GM06990 (cell line): ENCODE measurements at regions not wholly inside any gene's neighbourhood (a gene's known extent, or its start where the extent isn't known, plus 50 kb on each side); places are given as distances from the start of the nearest gene placed in this dataset.

Source experiments
- DNase-seq: peaks from one replicate; pipeline ENCODE4 v3.0.0-alpha.2; 2011; ENCODE audit not compliant: insufficient read length; ENCODE audit errors: extremely low read depth
- H3K27me3 ChIP-seq: replicated peaks from 2 replicates; pipeline ENCODE4 v1.6.0; 2011; ENCODE audit warnings: low read length; ENCODE audit not compliant: control insufficient read depth, insufficient read depth
- H3K36me3 ChIP-seq: 2 replicates; pipeline ENCODE4 v1.5.1; 2011; ENCODE audit warnings: low read length; ENCODE audit not compliant: control insufficient read depth, insufficient read depth
- H3K4me3 ChIP-seq: replicated peaks from 2 replicates; pipeline ENCODE4 v1.5.1; 2011; ENCODE audit warnings: low read depth, mild to moderate bottlenecking, control low read depth, low read length
- TF ChIP-seq, protein P1 (sequence below): IDR thresholded peaks from 2 replicates; pipeline ENCODE4 v1.5.1; 2011; ENCODE audit warnings: low read length, control low read depth, mild to moderate bottlenecking, inconsistent platforms; ENCODE audit not compliant: insufficient read depth, poor library complexity, severe bottlenecking

- H3K27me3 ChIP-seq, result no peaks in the 10 kb centered on the region
- no peaks in the 10 kb centered on the region for H3K36me3 ChIP-seq
- TF ChIP-seq, protein P1, sequence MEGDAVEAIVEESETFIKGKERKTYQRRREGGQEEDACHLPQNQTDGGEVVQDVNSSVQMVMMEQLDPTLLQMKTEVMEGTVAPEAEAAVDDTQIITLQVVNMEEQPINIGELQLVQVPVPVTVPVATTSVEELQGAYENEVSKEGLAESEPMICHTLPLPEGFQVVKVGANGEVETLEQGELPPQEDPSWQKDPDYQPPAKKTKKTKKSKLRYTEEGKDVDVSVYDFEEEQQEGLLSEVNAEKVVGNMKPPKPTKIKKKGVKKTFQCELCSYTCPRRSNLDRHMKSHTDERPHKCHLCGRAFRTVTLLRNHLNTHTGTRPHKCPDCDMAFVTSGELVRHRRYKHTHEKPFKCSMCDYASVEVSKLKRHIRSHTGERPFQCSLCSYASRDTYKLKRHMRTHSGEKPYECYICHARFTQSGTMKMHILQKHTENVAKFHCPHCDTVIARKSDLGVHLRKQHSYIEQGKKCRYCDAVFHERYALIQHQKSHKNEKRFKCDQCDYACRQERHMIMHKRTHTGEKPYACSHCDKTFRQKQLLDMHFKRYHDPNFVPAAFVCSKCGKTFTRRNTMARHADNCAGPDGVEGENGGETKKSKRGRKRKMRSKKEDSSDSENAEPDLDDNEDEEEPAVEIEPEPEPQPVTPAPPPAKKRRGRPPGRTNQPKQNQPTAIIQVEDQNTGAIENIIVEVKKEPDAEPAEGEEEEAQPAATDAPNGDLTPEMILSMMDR, result no peak
- DNase-seq, result no peak
- no peak overlapping the region for H3K4me3 ChIP-seq
Observed at GRCh38 chr15:92519709-92520108, 126.0 kb downstream of the ST8SIA2 start.
